H1 (cell line): ENCODE measurements at regions not wholly inside any gene's neighbourhood (a gene's known extent, or its start where the extent isn't known, plus 50 kb on each side); places are given as distances from the start of the nearest gene placed in this dataset.
"Not testable (repeated sequence)": the region's sequence is repeated elsewhere in the genome, so short reads cannot be mapped to it uniquely, and the experiment has no call there.

Experiments
- CTCF ChIA-PET: fragments of 300-600 bp; sonication (Branson Sonifier 250); formaldehyde crosslinking; loops from one replicate; lab custom pipeline; 2021; ENCODE audit not compliant: partially characterized antibody; lab: Charles Lee
- POLR2A ChIA-PET: fragments of 300-600 bp; sonication (Branson Sonifier 250); formaldehyde crosslinking; loops from one replicate; lab custom pipeline; 2021; ENCODE audit warnings: inconsistent platforms; ENCODE audit not compliant: partially characterized antibody; lab: Charles Lee
- DNase-seq, 2 experiments: peaks; one replicate each; pipeline versions ENCODE4 v3.0.0 to v3.0.0-alpha.2; 2010 to 2022; ENCODE audit warnings: low spot score in 2 of 2, low read depth in 1 of 2, mixed read lengths in 1 of 2
- FAIRE-seq: peaks from 2 replicates; lab custom pipeline; 2011; peaks lifted over from hg19 to GRCh38; lab: Jason Lieb, UNC
- H2AFZ ChIP-seq: 2 replicates; pipeline ENCODE4 v1.8.1; 2012; ENCODE audit warnings: low read length, inconsistent platforms
- H2AK5ac ChIP-seq: 2 replicates; pipeline ENCODE4 v1.6.1; 2013; ENCODE audit warnings: low read depth, low read length
- H2BK120ac ChIP-seq: replicated peaks from 2 replicates; pipeline ENCODE3; 2013; ENCODE audit warnings: low read depth, low read length, inconsistent platforms
- H2BK12ac ChIP-seq: 2 replicates; pipeline ENCODE4 v1.6.1; 2013; ENCODE audit warnings: low read depth, low read length
- H2BK15ac ChIP-seq: 2 replicates; pipeline ENCODE4 v1.6.1; 2013; ENCODE audit warnings: low read length
- H2BK20ac ChIP-seq: 2 replicates; pipeline ENCODE4 v1.6.1; 2013; ENCODE audit warnings: low read length
- H2BK5ac ChIP-seq: 2 replicates; pipeline ENCODE4 v1.6.1; 2013; ENCODE audit warnings: low read depth, low read length
- H3K14ac ChIP-seq: 2 replicates; pipeline ENCODE4 v1.6.1; 2013; ENCODE audit warnings: inconsistent platforms; ENCODE audit not compliant: insufficient read length
- H3K18ac ChIP-seq: 2 replicates; pipeline ENCODE4 v1.6.1; 2013; ENCODE audit warnings: low read length; ENCODE audit errors: extremely low read depth
- H3K23ac ChIP-seq: 2 replicates; pipeline ENCODE4 v1.6.1; 2013; ENCODE audit warnings: inconsistent platforms; ENCODE audit not compliant: insufficient read length
- H3K23me2 ChIP-seq: 2 replicates; pipeline ENCODE4 v1.6.1; 2013; ENCODE audit warnings: low read depth, low read length
- H3K27ac ChIP-seq: 2 replicates; pipeline ENCODE4 v1.6.1; 2011; ENCODE audit warnings: low read depth, low read length, inconsistent platforms
- H3K27me3 ChIP-seq, 4 experiments: replicated peaks in 1 of 4; 1 replicate in 1 of 4; 2 replicates in 3 of 4; pipeline versions ENCODE4 v1.6.1 to v1.8.1; 2011 to 2013; ENCODE audit warnings: low read length in 3 of 4, mild to moderate bottlenecking in 3 of 4, inconsistent platforms in 2 of 4, mixed read lengths in 2 of 4, moderate library complexity in 1 of 4; ENCODE audit not compliant: control insufficient read depth in 3 of 4, insufficient read depth in 3 of 4; ENCODE audit errors: extremely low read depth in 1 of 4
- H3K36me3 ChIP-seq, 4 experiments: 2 replicates each; pipeline versions ENCODE4 v1.6.1 to v1.8.1; 2011 to 2013; ENCODE audit warnings: mild to moderate bottlenecking in 4 of 4, low read length in 3 of 4, moderate library complexity in 2 of 4, control low read depth in 1 of 4, inconsistent platforms in 1 of 4; ENCODE audit not compliant: insufficient read depth in 4 of 4, control insufficient read depth in 2 of 4
- H3K4ac ChIP-seq: replicated peaks from 2 replicates; pipeline ENCODE3; 2013; ENCODE audit warnings: low read length, low read depth, mixed read lengths, inconsistent platforms; ENCODE audit not compliant: insufficient read length
- H3K4me1 ChIP-seq, 4 experiments: replicated peaks in 1 of 4; 1 replicate in 1 of 4; 2 replicates in 3 of 4; pipeline versions ENCODE4 v1.6.1 to v1.8.1; 2011 to 2013; ENCODE audit warnings: low read length in 3 of 4, inconsistent platforms in 2 of 4, mixed read lengths in 1 of 4; ENCODE audit not compliant: insufficient read depth in 4 of 4, control insufficient read depth in 3 of 4
- H3K4me2 ChIP-seq, 2 experiments: 2 replicates each; pipeline versions ENCODE4 v1.6.1 to v1.8.1; 2011 to 2013; ENCODE audit warnings: low read depth in 2 of 2, low read length in 2 of 2, control low read depth in 1 of 2, inconsistent platforms in 1 of 2, mild to moderate bottlenecking in 1 of 2; ENCODE audit not compliant: insufficient read depth in 1 of 2
- H3K4me3 ChIP-seq, 4 experiments: fragments of 200-600, 300-600 bp in 1 of 4; sonication (generic), shearing (Covaris generic), sonication (Bioruptor Twin) in 1 of 4; 2 replicates each; pipeline versions ENCODE4 v1.5.1 to v1.8.1; 2011 to 2016; ENCODE audit warnings: low read length in 4 of 4, low read depth in 3 of 4, control low read depth in 2 of 4, inconsistent platforms in 2 of 4, mild to moderate bottlenecking in 2 of 4, mixed read lengths in 1 of 4, moderate library complexity in 1 of 4; ENCODE audit not compliant: insufficient read depth in 2 of 4; ENCODE audit errors: extremely low read depth in 1 of 4
- H3K56ac ChIP-seq: replicated peaks from 2 replicates; pipeline ENCODE3; 2013; ENCODE audit warnings: low read depth, mild to moderate bottlenecking, mixed read lengths, low read length, inconsistent platforms; ENCODE audit not compliant: insufficient read length
- H3K79me1 ChIP-seq: 2 replicates; pipeline ENCODE4 v1.6.1; 2013; ENCODE audit warnings: low read depth, low read length, control low read depth
- H3K79me2 ChIP-seq, 2 experiments: 2 replicates each; pipeline versions ENCODE4 v1.6.1 to v1.8.1; 2012 to 2013; ENCODE audit warnings: low read length in 2 of 2, mild to moderate bottlenecking in 2 of 2, inconsistent platforms in 1 of 2; ENCODE audit not compliant: insufficient read depth in 2 of 2, control insufficient read depth in 1 of 2
- H3K9ac ChIP-seq, 4 experiments: replicated peaks in 1 of 4; 1 replicate in 1 of 4; 2 replicates in 3 of 4; pipeline versions ENCODE4 v1.6.1 to v1.8.1; 2011 to 2013; ENCODE audit warnings: low read depth in 3 of 4, low read length in 3 of 4, control low read depth in 2 of 4, mild to moderate bottlenecking in 2 of 4, moderate library complexity in 2 of 4, inconsistent platforms in 1 of 4; ENCODE audit errors: extremely low read depth in 1 of 4
- H3K9me3 ChIP-seq, 2 experiments: 2 replicates each; pipeline versions ENCODE4 v1.6.1 to v1.8.1; 2012 to 2013; ENCODE audit warnings: mild to moderate bottlenecking in 2 of 2, moderate library complexity in 2 of 2, control low read depth in 1 of 2, inconsistent platforms in 1 of 2, low read depth in 1 of 2, low read length in 1 of 2, mixed read lengths in 1 of 2; ENCODE audit not compliant: insufficient read depth in 2 of 2
- H4K20me1 ChIP-seq, 2 experiments: replicated peaks in 1 of 2; 2 replicates each; pipeline versions ENCODE3 to v1.8.1; 2011 to 2013; ENCODE audit warnings: inconsistent platforms in 2 of 2, low read length in 2 of 2, mild to moderate bottlenecking in 1 of 2; ENCODE audit not compliant: insufficient read depth in 2 of 2, control insufficient read depth in 1 of 2
- H4K5ac ChIP-seq: 2 replicates; pipeline ENCODE4 v1.6.1; 2013; ENCODE audit warnings: low read length, low read depth, mixed read lengths, inconsistent platforms; ENCODE audit not compliant: insufficient read length
- H4K8ac ChIP-seq: 2 replicates; pipeline ENCODE4 v1.8.0; 2013; ENCODE audit warnings: mild to moderate bottlenecking, moderate library complexity, low read length, inconsistent platforms; ENCODE audit not compliant: insufficient read depth; ENCODE audit errors: extremely low read depth
- H4K91ac ChIP-seq: replicated peaks from 2 replicates; pipeline ENCODE3; 2013; ENCODE audit warnings: low read length, mixed read lengths, inconsistent platforms; ENCODE audit not compliant: insufficient read length
- WGBS, 2 experiments: shearing (Covaris generic) in 1 of 2; methylation state at CpG; one replicate each; pipeline versions ENCODE4 v1.1.6 to v1.1.7; 2013 to 2015; ENCODE audit warnings: low lambda C conversion rate in 2 of 2, mixed read lengths in 2 of 2, inconsistent platforms in 1 of 2, low coverage in 1 of 2, missing lambda C conversion rate in 1 of 2; ENCODE audit not compliant: insufficient replicate concordance in 2 of 2, insufficient coverage in 1 of 2, insufficient read length in 1 of 2; ENCODE audit errors: extremely low coverage in 1 of 2, missing lambda C conversion rate in 1 of 2; 5-methylcytosine and 5-hydroxymethylcytosine counted together

- FAIRE-seq, H3K56ac ChIP-seq, H3K27ac ChIP-seq, H3K23ac ChIP-seq, H2BK12ac ChIP-seq, H4K91ac ChIP-seq, H2BK5ac ChIP-seq, H3K18ac ChIP-seq, H3K4me2 ChIP-seq, H3K4ac ChIP-seq, H4K5ac ChIP-seq, DNase-seq, H3K9me3 ChIP-seq, H2AFZ ChIP-seq, H3K79me1 ChIP-seq, H3K79me2 ChIP-seq, H3K9ac ChIP-seq, H3K27me3 ChIP-seq, H2BK15ac ChIP-seq, H4K8ac ChIP-seq, H3K4me3 ChIP-seq, H2AK5ac ChIP-seq, H3K23me2 ChIP-seq, H2BK20ac ChIP-seq, H3K4me1 ChIP-seq, H3K14ac ChIP-seq, H4K20me1 ChIP-seq, H3K36me3 ChIP-seq, H2BK120ac ChIP-seq, POLR2A ChIA-PET: not testable (repeated sequence)
- CTCF ChIA-PET, result interaction anchor here (0.9 kb wide), 1 partner anchor 74 kb away, joined by 3 read pairs; no protein-coding TSS in a partner anchor
- 84% methylated on average over 16 of the region's 25 CpGs; no CpG with 5 or more reads in 1 of the 2 experiments for WGBS, 2 experiments
Observed at GRCh38 chr16:21346756-21347491, 68.8 kb upstream of the CRYM start.

GRCh38 chr16:21344361-21344912, 66.3 kb upstream of the CRYM start:
- H3K79me1 ChIP-seq, H2BK120ac ChIP-seq, H3K23me2 ChIP-seq, H3K4me2 ChIP-seq, H4K5ac ChIP-seq, H2BK15ac ChIP-seq, H3K18ac ChIP-seq, H4K8ac ChIP-seq, FAIRE-seq, H3K4ac ChIP-seq, H4K91ac ChIP-seq, H2BK5ac ChIP-seq, H3K27me3 ChIP-seq, H3K14ac ChIP-seq, H3K23ac ChIP-seq, H3K4me3 ChIP-seq, DNase-seq, H3K36me3 ChIP-seq, H3K79me2 ChIP-seq, POLR2A ChIA-PET, H3K9me3 ChIP-seq, H2AFZ ChIP-seq, H2AK5ac ChIP-seq, H2BK12ac ChIP-seq, H3K4me1 ChIP-seq, H3K27ac ChIP-seq, CTCF ChIA-PET, H3K56ac ChIP-seq, H2BK20ac ChIP-seq, H4K20me1 ChIP-seq, H3K9ac ChIP-seq: not testable (repeated sequence)
- 96% methylated on average over 9 of the region's 12 CpGs; no CpG with 5 or more reads in 1 of the 2 experiments for WGBS, 2 experiments
